Endodermal cell (in vitro differentiated cells): ENCODE measurements at regions not wholly inside any gene's neighbourhood (a gene's known extent, or its start where the extent isn't known, plus 50 kb on each side); places are given as distances from the start of the nearest gene placed in this dataset.

Experiments used
- DNase-seq: peaks from one replicate; pipeline ENCODE4 v3.0.0-alpha.2; 2017
- H3K27ac ChIP-seq: 2 replicates; pipeline ENCODE4 v1.5.1; 2013; ENCODE audit warnings: mild to moderate bottlenecking, low read depth, low read length, moderate library complexity
- H3K27me3 ChIP-seq: 2 replicates; pipeline ENCODE4 v1.6.1; 2013; ENCODE audit warnings: mild to moderate bottlenecking, low read length, moderate library complexity; ENCODE audit not compliant: insufficient read depth, control insufficient read depth, poor library complexity, severe bottlenecking
- H3K36me3 ChIP-seq: 2 replicates; pipeline ENCODE4 v1.7.0; 2013; ENCODE audit warnings: mild to moderate bottlenecking, low read length, moderate library complexity; ENCODE audit not compliant: control insufficient read depth, insufficient read depth
- H3K4me1 ChIP-seq: one replicate; pipeline ENCODE4 v1.7.0; 2013; ENCODE audit warnings: low read length; ENCODE audit not compliant: control insufficient read depth, insufficient read depth
- H3K4me3 ChIP-seq: 2 replicates; pipeline ENCODE4 v1.5.1; 2013; ENCODE audit warnings: mild to moderate bottlenecking, low read length, moderate library complexity
- H3K9ac ChIP-seq: 2 replicates; pipeline ENCODE4 v1.6.1; 2013; ENCODE audit warnings: mild to moderate bottlenecking, low read length, moderate library complexity; ENCODE audit not compliant: poor library complexity, severe bottlenecking; ENCODE audit errors: extremely low read depth
- H3K9me3 ChIP-seq: 2 replicates; pipeline ENCODE4 v1.6.1; 2013; ENCODE audit warnings: mild to moderate bottlenecking, low read length, moderate library complexity; ENCODE audit not compliant: control insufficient read depth
- H3K27ac Mint-ChIP-seq: 2 replicates; pipeline ENCODE4 v1.8.0; 2020; ENCODE audit warnings: mixed read lengths
- H3K27me3 Mint-ChIP-seq: 2 replicates; pipeline ENCODE4 v1.8.0; 2021; ENCODE audit warnings: mild to moderate bottlenecking, mixed read lengths; ENCODE audit not compliant: insufficient read depth
- H3K36me3 Mint-ChIP-seq: 2 replicates; pipeline ENCODE4 v1.8.0; 2020; ENCODE audit warnings: low read depth, mixed read lengths
- H3K4me1 Mint-ChIP-seq: 2 replicates; pipeline ENCODE4 v1.8.0; 2020; ENCODE audit warnings: mixed read lengths
- H3K4me3 Mint-ChIP-seq: 2 replicates; pipeline ENCODE4 v1.8.0; 2020; ENCODE audit warnings: mild to moderate bottlenecking, moderate library complexity, mixed read lengths
- H3K9me3 Mint-ChIP-seq: 2 replicates; pipeline ENCODE4 v1.8.0; 2020; ENCODE audit warnings: mild to moderate bottlenecking, mixed read lengths
- CTCF ChIP-seq: fragments of 200-600 bp; sonication (generic); conservative IDR thresholded peaks from 2 replicates; pipeline ENCODE4 v1.5.0; 2021; ENCODE audit warnings: antibody characterized with exemption, mild to moderate bottlenecking
- WGBS, 2 experiments: methylation state at CpG; one replicate each; pipeline versions ENCODE4 v1.1.5 to v1.1.7; 2013; ENCODE audit warnings: missing lambda C conversion rate in 2 of 2, mixed read lengths in 1 of 2; ENCODE audit not compliant: insufficient coverage in 1 of 2, insufficient read length in 1 of 2; 5-methylcytosine and 5-hydroxymethylcytosine counted together

DNA sequence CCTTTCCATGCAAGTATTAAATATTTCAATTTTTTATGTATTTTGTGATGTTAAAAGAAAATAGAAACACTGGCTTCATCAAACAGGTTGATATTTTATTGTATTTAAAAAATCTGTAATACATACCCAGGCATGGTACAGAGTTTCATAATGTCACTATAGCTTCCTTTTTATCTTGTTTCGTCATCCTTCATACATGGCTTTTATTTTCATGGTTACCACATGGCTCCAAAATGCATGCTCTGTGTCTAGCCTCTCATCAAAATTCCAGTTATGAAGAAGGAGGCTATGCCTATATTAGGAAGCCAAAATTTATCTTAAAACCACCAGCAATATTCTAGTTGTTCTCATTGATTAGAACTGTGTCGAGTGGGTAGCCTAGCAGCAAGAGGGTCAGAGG, 464.8 kb downstream of the BTG1 start:
- 93 to 100% methylated on average over 1 to 2 of the region's 2 CpGs for WGBS, 2 experiments
- H3K36me3 ChIP-seq, result no peaks in the 10 kb centered on the region
- no peaks in the 10 kb centered on the region for H3K4me1 ChIP-seq
- H3K9me3 ChIP-seq, result no peaks in the 10 kb centered on the region
- TF ChIP-seq CTCF, result no peak
- no peak overlapping the region for H3K4me3 Mint-ChIP-seq
- H3K4me3 ChIP-seq, result no peak overlapping the region
- no peak overlapping the region for H3K27ac Mint-ChIP-seq
- no peaks in the 10 kb centered on the region for H3K36me3 Mint-ChIP-seq
- H3K27ac ChIP-seq, result no peak overlapping the region
- H3K27me3 Mint-ChIP-seq, result no peaks in the 10 kb centered on the region
- no peaks in the 10 kb centered on the region for H3K27me3 ChIP-seq
- H3K9ac ChIP-seq, result no peak overlapping the region
- no peaks in the 10 kb centered on the region for H3K4me1 Mint-ChIP-seq
- DNase-seq, result no peak
- no peaks in the 10 kb centered on the region for H3K9me3 Mint-ChIP-seq

GRCh38 chr12:91677556-91677955, 468.1 kb downstream of the BTG1 start:
- 83% methylated on average over 1 of the region's 1 CpG; no CpG with 5 or more reads in 1 of the 2 experiments for WGBS, 2 experiments
- no peaks in the 10 kb centered on the region for H3K9me3 Mint-ChIP-seq
- H3K27me3 ChIP-seq, result no peaks in the 10 kb centered on the region
- no peak for TF ChIP-seq CTCF
- no peak overlapping the region for H3K27ac Mint-ChIP-seq
- no peak for DNase-seq
- no peak overlapping the region for H3K4me3 ChIP-seq
- no peak overlapping the region for H3K27ac ChIP-seq
- H3K9me3 ChIP-seq, result no peaks in the 10 kb centered on the region
- H3K36me3 Mint-ChIP-seq, result no peaks in the 10 kb centered on the region
- no peaks in the 10 kb centered on the region for H3K27me3 Mint-ChIP-seq
- no peaks in the 10 kb centered on the region for H3K36me3 ChIP-seq
- H3K4me1 ChIP-seq, result no peaks in the 10 kb centered on the region
- no peak overlapping the region for H3K9ac ChIP-seq
- H3K4me3 Mint-ChIP-seq, result no peak overlapping the region
- H3K4me1 Mint-ChIP-seq, result no peaks in the 10 kb centered on the region

- Mint-ChIP-seq H3K4me1 (no peaks in the 10 kb centered on the region), H3K27me3 (no peaks in the 10 kb centered on the region), H3K27ac (no peak overlapping the region), H3K9me3 (no peaks in the 10 kb centered on the region), H3K36me3 (no peaks in the 10 kb centered on the region), H3K4me3 (no peak overlapping the region)
- Histone ChIP-seq H3K36me3 (no peaks in the 10 kb centered on the region), H3K27ac (no peak overlapping the region), H3K4me1 (no peaks in the 10 kb centered on the region), H3K27me3 (no peaks in the 10 kb centered on the region), H3K9ac (no peak overlapping the region), H3K9me3 (no peaks in the 10 kb centered on the region), H3K4me3 (no peak overlapping the region)
- no peak for DNase-seq
- 86 to 88% methylated on average over 1 to 2 of the region's 2 CpGs for WGBS, 2 experiments
- no peak for TF ChIP-seq CTCF
These were observed 470.2 kb downstream of the BTG1 start for GRCh38 chr12:91675401-91675800.
